Epithelial cell of proximal tubule (primary cell): ENCODE measurements at regions not wholly inside any gene's neighbourhood (a gene's known extent, or its start where the extent isn't known, plus 50 kb on each side); places are given as distances from the start of the nearest gene placed in this dataset.

ENCODE experiments used
- DNase-seq: peaks from one replicate; pipeline ENCODE4 v3.0.0-alpha.2; 2011; ENCODE audit warnings: low read depth
- H3K4me3 ChIP-seq: 2 replicates; pipeline ENCODE4 v1.5.1; 2011; ENCODE audit warnings: low read depth, mild to moderate bottlenecking, low read length
- TF ChIP-seq, protein P1 (sequence below): conservative IDR thresholded peaks from 2 replicates; pipeline ENCODE4 v1.5.1; 2012; ENCODE audit warnings: low read depth, mild to moderate bottlenecking, low read length

DNA sequence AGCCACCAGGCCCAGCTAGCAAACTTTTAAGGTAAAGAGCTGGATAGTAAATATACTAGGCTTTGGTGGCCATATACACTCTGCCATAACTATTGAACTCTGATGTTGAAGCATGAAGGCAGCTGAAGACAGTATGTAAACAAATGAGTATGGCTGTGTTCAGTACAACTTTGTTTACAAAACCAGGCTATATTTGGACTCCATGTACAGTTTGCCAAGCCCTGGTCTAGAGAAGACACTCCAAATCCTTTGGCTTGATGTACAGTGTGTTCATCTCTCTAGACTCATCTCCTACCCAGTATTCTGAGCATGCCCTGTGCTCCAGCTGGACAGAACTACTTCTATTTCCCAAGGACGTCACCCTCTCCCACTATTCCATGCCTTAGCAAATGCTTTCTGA, 54.3 kb upstream of the MEGF10 start:
- no peak overlapping the region for H3K4me3 ChIP-seq
- DNase-seq = no peak
- TF ChIP-seq, protein P1, sequence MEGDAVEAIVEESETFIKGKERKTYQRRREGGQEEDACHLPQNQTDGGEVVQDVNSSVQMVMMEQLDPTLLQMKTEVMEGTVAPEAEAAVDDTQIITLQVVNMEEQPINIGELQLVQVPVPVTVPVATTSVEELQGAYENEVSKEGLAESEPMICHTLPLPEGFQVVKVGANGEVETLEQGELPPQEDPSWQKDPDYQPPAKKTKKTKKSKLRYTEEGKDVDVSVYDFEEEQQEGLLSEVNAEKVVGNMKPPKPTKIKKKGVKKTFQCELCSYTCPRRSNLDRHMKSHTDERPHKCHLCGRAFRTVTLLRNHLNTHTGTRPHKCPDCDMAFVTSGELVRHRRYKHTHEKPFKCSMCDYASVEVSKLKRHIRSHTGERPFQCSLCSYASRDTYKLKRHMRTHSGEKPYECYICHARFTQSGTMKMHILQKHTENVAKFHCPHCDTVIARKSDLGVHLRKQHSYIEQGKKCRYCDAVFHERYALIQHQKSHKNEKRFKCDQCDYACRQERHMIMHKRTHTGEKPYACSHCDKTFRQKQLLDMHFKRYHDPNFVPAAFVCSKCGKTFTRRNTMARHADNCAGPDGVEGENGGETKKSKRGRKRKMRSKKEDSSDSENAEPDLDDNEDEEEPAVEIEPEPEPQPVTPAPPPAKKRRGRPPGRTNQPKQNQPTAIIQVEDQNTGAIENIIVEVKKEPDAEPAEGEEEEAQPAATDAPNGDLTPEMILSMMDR = no peak
